H7 (cell line): ENCODE measurements at regions not wholly inside any gene's neighbourhood (a gene's known extent, or its start where the extent isn't known, plus 50 kb on each side); places are given as distances from the start of the nearest gene placed in this dataset.
"Not testable (repeated sequence)": the region's sequence is repeated elsewhere in the genome, so short reads cannot be mapped to it uniquely, and the experiment has no call there.

Experiments
- DNase-seq: peaks from one replicate; pipeline ENCODE4 v3.0.0; 2012
- H3K27me3 ChIP-seq: 2 replicates; pipeline ENCODE4 v1.6.0; 2011; ENCODE audit warnings: mild to moderate bottlenecking, low read length; ENCODE audit not compliant: control insufficient read depth, insufficient read depth
- H3K36me3 ChIP-seq: replicated peaks from 2 replicates; pipeline ENCODE4 v1.5.1; 2011; ENCODE audit warnings: low read length; ENCODE audit not compliant: control insufficient read depth, insufficient read depth
- H3K4me3 ChIP-seq: 2 replicates; pipeline ENCODE4 v1.5.1; 2011; ENCODE audit warnings: low read depth, mild to moderate bottlenecking, control low read depth, low read length, moderate library complexity; ENCODE audit not compliant: insufficient read depth

DNA sequence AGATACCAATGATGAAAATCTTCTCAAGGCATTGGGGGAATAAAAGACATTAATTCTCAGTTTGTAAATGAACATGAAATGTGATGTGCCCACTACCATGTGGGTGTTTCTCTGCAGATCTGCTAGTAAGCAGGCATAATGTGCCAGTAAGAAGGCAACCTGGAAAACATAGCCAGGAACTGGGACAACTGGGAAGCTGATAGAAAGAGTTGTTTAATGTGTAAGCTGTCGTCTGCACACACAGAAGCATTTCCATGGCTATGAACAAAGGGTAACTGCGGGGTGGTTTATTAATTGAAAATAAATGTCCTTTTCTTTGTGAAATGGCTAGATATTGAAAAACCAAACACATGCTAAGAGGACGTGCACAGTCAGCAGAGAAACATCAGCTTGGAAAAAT lies 52.0 kb downstream of the ZC3H11B start:
- Histone ChIP-seq H3K4me3 (no peak overlapping the region), H3K27me3 (no peaks in the 10 kb centered on the region; the same call in 1 of the 2 replicates), H3K36me3 (no peaks in the 10 kb centered on the region)
- no peak for DNase-seq

DNA sequence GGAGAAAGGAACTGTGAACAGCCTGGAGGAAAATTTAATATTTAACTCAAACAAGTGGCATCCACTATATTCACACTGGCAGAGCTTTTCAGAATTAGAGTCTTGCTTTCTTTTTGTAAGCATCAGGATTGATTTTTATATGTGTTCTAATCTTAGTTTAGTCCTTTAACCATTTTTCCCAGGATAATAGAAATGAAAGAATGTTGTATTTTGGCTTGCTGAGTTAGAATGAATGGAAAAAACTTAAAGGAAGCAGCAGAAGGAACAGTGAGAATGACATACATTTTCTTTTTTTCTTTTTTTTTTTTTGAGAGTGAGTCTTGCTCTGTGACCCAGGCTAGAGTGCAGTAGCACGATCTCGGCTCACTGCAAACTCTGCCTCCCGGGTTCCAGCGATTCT lies 53.0 kb downstream of the ZC3H11B start:
- Histone ChIP-seq H3K27me3 (no peaks in the 10 kb centered on the region; the same call in 1 of the 2 replicates), H3K36me3 (no peaks in the 10 kb centered on the region), H3K4me3 (no peak overlapping the region)
- no peak for DNase-seq

GRCh38 chr1:219555806-219556205 lies 57.1 kb downstream of the ZC3H11B start:
- Histone ChIP-seq H3K36me3 (no peaks in the 10 kb centered on the region), H3K4me3 (no peak overlapping the region), H3K27me3 (no peaks in the 10 kb centered on the region; the same call in 1 of the 2 replicates)
- DNase-seq: no peak

- peak; percentile 68 for DNase-seq
- H3K4me3 ChIP-seq: no peak overlapping the region
- no peaks in the 10 kb centered on the region for H3K36me3 ChIP-seq
- H3K27me3 ChIP-seq: no peaks in the 10 kb centered on the region; the same call in 1 of the 2 replicates
These were observed 57.7 kb downstream of the ZC3H11B start for GRCh38 chr1:219555031-219555692.

DNA sequence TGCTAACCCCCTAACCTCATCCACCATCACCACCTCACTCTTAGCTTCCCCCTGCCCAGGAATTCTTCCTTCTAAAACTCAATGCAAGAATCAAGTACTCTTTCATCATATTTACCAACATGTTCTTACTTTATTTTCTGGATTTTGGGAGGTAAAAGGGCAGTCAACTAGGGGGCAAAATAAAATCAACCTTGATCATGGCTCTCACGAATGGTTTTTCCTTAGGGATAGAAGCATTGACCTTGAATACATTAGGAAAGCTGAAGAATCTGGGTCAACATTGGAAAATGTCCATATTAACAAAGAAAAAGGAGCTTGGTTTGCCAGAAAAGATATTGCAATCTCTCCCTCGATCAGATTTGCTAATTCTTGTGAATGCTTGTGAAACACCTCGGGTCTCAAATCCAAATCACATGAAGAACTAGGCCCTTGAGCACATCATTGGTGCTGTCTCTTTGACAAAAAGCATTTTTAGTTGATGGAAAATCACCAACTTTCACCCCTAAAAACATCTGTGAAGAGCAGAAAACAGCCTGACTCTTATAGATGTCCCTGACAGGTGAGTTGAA lies 58.9 kb downstream of the ZC3H11B start:
- no peaks in the 10 kb centered on the region; the same call in 1 of the 2 replicates for H3K27me3 ChIP-seq
- H3K36me3 ChIP-seq: no peaks in the 10 kb centered on the region
- DNase-seq: no peak
- no peak overlapping the region for H3K4me3 ChIP-seq

DNA sequence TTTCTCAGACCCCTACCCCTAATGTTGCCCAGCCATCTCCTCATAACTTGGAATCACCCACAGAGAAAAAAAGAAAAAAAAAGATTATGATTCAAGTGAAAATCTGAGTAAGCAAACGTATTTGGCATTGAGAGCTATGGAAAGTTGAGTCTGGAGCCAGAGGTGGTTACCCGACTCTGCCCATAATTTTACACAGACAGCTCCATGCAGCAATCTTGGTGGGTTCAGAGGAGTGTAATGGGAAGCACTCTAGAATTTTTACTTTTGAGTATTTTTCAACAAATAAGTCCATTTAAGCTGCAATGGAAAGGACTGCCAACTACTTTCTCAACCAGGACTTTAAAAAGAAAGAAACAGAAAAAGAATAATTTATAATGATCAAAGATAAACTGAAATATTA lies 62.7 kb downstream of the ZC3H11B start:
- Histone ChIP-seq H3K36me3 (no peaks in the 10 kb centered on the region), H3K27me3 (no peaks in the 10 kb centered on the region), H3K4me3 (no peak overlapping the region)
- DNase-seq: no peak

- no peaks in the 10 kb centered on the region for H3K27me3 ChIP-seq
- H3K4me3 ChIP-seq: no peak overlapping the region
- DNase-seq: no peak
- no peaks in the 10 kb centered on the region for H3K36me3 ChIP-seq
These were observed 63.7 kb downstream of the ZC3H11B start for GRCh38 chr1:219549215-219549614.

- no peaks in the 10 kb centered on the region for H3K36me3 ChIP-seq
- H3K4me3 ChIP-seq: no peak overlapping the region
- no peak for DNase-seq
- no peaks in the 10 kb centered on the region for H3K27me3 ChIP-seq
These were observed 64.5 kb downstream of the ZC3H11B start for GRCh38 chr1:219548386-219548785.

DNA sequence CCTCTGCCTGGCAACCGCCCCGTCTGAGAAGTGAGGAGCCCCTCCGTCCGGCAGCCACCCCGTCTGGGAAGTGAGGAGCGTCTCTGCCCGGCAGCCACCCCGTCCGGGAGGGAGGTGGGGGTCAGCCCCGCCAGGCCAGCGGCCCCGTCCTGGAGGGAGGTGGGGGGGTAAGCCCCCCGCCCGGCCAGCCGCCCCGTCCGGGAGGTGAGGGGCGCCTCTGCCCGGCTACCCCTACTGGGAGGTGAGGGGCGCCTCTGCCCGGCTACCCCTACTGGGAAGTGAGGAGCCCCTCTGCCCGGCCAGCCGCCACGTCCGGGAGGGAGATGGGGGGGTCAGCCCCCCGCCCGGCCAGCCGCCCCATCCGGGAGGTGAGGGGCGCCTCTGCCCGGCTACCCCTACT lies 67.1 kb downstream of the ZC3H11B start:
- H3K36me3 ChIP-seq, H3K4me3 ChIP-seq, H3K27me3 ChIP-seq, DNase-seq: not testable (repeated sequence)

DNA sequence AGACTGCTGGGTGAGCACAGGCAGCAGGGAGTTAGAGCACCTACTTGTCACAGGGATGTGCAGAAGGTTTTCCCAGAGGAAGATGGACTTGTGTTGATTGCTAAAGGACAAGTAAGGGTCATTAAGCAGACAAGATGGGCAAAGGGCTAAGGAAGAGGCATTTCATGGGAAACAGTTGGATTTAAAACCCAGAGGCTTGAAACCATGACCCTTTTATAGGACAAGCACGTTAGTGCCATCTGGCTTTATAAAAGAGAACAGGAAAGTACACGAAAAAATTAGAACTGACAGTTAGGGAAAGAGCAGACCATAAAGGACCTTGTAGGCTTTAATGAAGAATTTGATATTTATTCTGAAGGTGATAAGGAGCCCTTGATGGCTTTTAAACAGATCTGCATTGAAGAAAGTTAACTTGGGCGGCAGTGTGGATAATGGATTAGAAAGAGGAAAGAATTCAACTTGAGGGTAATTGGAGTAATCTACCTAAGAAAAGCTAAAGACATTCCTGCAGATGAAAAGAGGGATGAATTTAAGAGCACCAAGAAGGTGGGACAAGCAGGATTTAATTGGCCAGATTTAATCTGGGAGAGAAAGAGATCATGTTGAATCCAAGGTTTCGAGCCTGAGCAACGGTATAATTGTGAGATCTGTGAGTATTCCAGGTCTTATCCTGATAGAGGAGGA lies 68.6 kb downstream of the ZC3H11B start:
- no peak for DNase-seq
- H3K27me3 ChIP-seq: no peaks in the 10 kb centered on the region
- H3K4me3 ChIP-seq: no peak overlapping the region
- H3K36me3 ChIP-seq: no peaks in the 10 kb centered on the region

DNA sequence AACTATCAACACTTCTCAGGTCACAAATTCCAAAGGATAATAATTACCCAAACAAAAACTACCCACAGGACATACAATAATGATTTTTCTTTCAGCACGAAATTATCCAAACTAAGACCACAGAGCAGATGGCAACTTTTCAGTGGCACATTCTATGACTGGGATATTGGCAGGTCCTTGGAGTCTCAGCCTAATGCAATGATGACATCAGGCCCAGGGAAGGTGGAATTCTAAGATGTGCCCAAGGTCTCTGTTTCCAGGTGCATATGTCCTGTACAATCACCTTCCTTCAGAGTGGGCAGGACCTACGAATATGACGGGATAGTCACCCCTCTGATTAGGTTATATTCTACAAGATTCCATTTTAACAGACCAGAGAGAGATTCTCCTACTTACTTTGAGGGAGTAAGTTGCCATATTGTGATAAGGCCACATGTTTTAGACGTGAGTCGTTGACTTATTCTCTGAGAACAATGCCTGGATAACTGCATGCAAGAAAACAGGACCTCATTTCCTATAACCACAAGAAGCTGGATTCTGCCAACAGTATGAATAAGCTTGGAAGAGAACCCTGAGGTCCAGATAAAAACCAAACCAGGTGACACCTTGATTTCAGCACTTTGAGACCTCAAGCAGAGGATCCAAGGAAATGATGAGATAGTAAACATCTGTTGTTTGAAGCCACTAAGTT lies 69.9 kb downstream of the ZC3H11B start:
- Histone ChIP-seq H3K27me3 (no peaks in the 10 kb centered on the region), H3K36me3 (no peaks in the 10 kb centered on the region), H3K4me3 (no peak overlapping the region)
- no peak for DNase-seq

DNA sequence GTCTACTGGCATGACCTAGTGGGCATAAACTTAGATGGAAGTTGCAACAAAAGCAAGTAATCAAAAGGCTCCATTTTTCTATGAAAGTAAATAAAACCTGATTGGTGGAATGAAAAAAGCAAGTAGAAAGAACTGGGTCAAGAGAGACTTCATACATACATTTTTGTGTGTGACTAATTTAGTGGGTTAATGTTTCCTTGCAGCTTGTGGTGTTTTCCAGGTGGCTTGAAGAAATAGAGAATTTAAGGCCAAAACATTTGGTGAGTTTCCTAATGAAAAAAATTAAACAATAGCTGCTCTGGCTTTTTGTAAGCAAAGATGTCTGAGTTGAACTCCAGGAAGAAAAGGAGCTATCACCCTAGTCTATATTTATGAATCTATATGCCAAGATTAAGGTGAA lies 71.0 kb downstream of the ZC3H11B start:
- Histone ChIP-seq H3K36me3 (no peaks in the 10 kb centered on the region), H3K4me3 (no peak overlapping the region), H3K27me3 (no peaks in the 10 kb centered on the region)
- no peak for DNase-seq

- Histone ChIP-seq H3K36me3 (no peaks in the 10 kb centered on the region), H3K27me3 (no peaks in the 10 kb centered on the region), H3K4me3 (no peak overlapping the region)
- DNase-seq: no peak
These were observed 73.2 kb downstream of the ZC3H11B start for GRCh38 chr1:219539645-219540254.

DNA sequence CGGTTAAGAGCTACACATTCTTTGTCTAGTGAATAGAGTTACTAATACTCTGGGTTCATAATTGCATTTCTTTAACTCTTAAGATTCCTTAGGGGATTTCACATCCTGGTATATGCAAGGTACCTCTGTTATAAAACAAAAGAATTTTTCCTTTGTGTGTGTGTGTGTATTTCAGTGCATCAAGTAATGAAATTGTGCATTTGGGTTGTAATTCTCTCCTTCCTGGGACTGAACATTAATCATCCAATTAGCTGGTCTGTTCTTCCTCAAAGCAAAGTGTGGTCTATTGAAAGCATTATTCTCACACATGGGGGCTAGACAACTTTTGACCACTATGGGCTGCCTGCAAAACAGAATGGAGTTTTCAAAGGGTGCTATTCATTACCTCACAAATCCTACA lies 74.0 kb downstream of the ZC3H11B start:
- no peak for DNase-seq
- H3K4me3 ChIP-seq: no peak overlapping the region
- no peaks in the 10 kb centered on the region for H3K36me3 ChIP-seq
- H3K27me3 ChIP-seq: no peaks in the 10 kb centered on the region
